IPS-NIHi11 (cell line): ENCODE measurements at regions not wholly inside any gene's neighbourhood (a gene's known extent, or its start where the extent isn't known, plus 50 kb on each side); places are given as distances from the start of the nearest gene placed in this dataset.
"Not testable (repeated sequence)": the region's sequence is repeated elsewhere in the genome, so short reads cannot be mapped to it uniquely, and the experiment has no call there.

ENCODE experiments used
- DNase-seq: peaks from one replicate; pipeline ENCODE4 v3.0.0; 2012; ENCODE audit warnings: mixed read lengths, low spot score

DNA sequence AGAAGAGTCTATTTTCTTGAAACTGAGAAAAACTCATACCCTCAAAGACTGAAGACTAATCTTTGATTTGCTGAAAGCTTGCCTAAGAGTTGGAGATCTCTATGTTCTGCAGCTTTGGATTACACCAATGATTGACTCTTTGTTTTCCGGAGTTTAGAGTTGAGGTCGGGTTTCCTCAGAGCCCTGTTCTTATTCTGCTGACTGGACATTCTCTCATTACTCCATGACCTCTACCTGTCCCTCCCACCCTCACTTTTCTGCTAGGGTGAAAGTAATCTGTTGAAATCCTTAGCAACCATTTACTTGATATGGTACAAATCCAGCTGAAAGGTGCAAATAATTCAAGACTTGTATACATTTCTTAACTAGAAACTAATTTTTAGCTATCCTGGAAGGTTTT, 421.5 kb upstream of the FRG1 start:
- DNase-seq: no peak

DNA sequence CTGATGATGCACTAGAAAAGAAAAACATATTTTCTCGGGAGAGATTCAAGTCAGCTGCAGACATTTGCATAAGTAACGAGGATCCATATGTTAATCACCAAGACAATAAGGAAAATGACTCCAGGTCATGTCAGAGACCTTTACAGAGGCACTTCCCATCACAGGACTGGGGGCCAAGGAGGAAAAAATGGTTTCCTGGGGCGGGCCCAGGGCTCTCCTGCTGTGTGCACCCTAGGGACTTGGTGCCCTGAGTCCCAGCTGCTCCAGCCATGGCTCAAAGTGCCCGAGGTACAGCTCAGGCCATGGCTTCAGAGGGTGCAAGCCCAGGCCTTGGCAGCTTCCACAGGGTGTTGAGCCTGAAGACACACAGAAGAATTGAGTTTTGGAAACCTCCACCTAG, 415.4 kb upstream of the FRG1 start:
- no peak for DNase-seq

DNA sequence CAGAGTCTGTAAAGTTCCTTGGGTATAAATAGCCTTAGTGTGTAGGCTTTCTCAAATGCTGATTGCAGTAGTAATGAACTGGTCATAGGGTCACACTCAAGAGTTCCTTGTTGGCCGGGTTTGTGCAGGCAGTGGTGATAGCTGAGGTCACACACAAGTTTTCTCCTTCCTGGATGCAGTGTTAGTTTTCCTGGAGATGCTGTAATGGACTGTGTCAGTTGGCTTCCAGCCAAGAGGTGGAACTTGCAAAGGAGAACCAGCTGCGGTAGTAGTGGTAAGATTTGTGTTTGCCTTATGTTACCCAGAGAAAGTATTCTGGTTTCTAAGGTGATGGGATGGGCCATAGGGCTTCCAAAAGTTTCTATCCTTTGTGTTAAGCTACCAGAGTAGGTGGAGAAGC, 409.8 kb upstream of the FRG1 start:
- no peak for DNase-seq

DNA sequence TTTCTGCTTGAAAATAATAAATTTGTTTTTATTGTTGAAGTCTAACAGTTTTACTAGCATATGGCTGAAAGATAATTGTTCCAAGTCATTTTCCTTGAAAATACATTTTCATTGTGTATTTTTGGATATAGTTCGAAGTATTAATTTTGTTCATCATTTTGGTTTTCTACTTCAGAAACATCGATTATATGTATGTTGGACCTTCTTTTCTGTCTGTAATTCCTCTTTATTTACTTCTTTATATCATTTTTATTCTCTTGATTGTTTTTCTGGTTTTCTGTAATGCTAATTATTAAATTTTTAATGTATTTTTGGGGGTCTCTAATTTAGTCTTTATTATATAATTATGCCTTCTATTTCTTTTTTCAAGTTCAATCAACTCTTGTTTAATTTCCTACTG, 407.1 kb upstream of the FRG1 start:
- DNase-seq: no peak

DNA sequence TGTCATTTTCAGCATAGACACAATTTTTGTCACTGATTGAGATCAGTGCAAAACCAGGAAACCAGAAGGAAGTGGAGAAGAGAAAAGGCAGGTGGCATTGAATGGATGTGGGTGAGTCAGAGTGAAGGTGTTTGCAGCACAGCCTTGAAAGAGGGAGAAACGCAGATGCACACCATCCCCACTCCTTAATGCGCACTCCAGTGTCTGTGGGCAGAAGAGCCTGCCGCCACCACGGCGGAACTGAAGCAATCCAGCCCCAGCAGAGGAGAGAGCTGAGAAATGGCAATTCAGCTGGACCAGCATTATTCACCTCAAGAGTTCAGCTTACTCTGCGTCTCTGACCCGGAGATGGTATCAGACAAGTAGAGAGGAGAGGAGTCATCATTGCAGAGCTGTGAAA, 393.1 kb upstream of the FRG1 start:
- DNase-seq: no peak

DNA sequence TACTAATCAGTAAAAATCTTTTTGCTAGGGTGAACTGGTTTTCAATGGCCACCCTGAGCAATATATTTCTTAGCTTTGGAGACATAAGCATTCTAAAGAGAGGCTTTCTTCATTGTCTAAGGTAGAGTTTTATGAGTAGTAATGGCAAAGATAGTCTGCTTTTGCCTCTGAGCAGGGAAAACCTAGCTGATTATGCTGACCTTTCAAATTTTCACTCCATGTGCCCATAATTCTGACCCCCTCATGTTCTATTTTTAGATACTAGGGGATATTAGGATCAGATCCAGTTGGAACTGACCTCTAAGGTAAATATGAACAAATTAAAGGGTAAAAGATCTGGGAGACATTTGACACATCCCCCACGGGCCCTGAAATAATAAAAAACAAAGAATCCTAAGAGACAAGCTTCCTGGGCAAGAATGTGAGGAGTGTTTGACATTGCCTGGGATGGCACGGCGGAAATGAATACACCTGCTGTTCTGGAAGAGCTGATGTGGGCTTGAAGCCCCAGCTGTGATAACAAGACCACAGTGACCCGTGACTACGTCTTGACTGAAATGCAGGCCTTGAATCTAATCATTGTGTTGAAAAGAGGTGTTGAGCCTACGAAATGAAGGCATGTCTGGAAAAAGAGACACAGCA, 392.1 kb upstream of the FRG1 start:
- DNase-seq: no peak

DNA sequence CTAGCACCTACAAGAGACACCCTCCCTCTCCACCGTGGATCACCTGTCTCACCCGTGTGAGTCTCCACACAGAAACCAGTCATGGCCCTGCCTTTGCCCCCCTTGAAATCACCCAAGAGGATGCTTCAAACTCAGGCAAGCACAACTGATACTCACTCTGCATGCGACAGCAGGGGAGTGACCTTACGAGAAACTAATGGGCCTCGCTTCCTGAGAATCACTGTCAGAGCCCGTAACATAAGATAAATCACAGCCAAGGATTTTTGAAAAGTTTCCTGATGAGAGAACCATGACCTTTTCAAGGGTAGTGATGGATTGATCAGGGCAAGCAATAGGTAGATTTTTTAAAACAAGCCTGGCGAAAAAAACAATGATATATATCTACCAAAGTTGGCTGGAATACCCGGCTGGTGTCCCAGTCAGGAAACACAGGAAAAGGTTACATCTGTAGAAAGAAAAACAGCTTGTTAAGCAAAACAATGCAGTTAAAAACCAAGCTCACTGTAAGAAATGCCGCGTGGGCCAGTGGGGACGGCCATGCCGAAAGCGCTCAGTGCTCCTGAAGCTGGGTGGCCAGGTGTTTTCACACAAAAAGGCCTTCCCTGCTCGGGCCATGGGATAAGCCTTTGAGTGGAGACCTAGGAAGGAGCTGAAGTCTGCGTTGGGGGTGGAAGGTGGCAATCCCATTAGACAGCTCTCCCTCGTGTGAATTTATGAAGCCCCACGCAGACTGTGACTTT, 388.6 kb upstream of the FRG1 start:
- not testable (repeated sequence) for DNase-seq

DNA sequence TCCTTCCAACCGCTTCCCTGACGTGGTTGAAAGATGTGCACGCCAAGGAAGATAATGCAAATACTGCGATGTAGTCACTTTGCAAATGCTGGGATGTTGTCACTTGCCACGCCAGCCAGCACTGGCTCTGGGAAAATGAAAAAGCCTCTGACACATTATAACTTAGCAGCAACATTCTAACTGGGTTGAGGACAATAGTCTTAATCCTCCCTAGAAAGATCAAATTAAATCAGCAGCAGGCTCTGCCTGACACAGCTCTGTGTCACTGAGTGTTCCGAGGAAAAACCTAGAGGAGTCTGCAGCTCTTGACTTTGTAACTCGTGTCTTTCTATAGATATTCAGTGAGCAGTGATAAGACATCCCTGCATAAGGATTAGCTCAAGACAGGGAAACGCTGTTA, 380.1 kb upstream of the FRG1 start:
- DNase-seq: not testable (repeated sequence)

DNA sequence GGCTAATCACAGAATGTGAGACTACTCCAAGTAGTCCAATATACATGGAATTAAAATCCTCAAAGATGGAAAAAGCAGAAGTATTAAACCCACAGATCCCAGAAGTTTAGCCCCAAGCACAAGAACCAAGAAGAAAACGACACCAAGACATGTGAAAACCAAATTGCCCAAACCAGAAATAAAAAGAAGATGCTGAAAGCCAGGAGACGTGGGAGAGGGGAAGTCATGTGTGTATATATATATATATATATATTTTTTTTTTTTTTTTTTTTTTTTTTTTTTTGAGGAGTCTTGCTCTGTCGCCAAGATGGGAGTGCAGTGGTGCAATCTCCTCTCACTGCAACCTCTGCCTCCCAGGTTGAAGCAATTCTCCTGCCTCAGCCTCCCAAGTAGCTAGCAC, 376.9 kb upstream of the FRG1 start:
- DNase-seq: not testable (repeated sequence)

DNA sequence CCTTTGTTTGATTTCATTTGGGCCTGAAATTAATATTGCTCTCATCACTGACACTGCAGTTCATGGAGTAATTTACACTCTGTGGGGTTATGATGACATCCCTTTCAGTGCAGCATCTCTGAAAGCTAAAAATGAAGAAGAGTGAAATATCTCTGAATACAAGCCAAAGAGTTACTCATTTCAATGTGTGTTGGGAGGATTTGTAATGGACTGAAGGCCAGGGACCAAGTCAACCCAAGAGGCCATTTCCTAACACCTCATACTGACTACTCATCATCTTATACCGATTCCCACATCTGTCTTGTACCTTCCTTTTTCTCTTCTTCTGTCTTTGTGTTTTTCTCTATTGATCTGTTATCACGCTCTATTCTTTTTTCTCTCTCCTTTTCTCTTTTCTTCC, 374.4 kb upstream of the FRG1 start:
- DNase-seq: not testable (repeated sequence)

DNA sequence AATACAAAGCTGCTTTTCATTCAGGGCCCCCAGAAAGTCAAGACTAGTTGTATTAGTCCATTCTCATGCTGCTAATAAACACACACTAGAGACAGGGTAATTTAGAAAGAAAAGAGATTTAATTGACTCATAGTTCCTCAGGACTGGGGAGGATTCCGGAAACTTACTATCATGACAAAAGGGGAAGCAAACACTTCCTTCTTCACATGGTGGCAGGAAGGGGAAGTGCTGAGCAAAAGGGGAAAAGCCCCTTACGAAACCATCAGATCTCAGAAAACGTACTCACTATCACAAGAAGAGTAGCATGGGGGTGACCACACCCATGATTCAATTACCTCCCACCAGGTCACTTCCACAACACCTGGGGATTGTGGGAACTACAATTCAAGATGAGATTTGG, 373.8 kb upstream of the FRG1 start:
- DNase-seq: not testable (repeated sequence)

DNA sequence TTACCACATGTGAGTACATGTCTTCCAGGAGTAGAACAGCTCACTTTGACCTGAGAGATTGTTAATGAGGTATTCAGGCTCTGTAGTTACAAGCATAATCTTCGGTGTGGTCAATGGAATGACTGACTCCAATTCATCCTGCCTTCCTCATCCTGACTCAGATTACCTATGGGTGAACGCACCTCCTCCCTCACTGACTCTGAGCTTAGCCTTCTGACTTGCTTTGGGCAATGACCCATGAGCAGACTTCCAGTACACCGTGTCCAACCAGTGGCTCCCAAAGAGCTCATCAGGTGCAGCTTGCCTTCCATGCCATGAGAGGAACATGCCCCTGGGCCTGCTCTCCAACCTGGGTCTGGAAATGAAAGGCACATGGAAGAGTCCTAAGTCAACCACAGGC, 361.0 kb upstream of the FRG1 start:
- DNase-seq: not testable (repeated sequence)

DNA sequence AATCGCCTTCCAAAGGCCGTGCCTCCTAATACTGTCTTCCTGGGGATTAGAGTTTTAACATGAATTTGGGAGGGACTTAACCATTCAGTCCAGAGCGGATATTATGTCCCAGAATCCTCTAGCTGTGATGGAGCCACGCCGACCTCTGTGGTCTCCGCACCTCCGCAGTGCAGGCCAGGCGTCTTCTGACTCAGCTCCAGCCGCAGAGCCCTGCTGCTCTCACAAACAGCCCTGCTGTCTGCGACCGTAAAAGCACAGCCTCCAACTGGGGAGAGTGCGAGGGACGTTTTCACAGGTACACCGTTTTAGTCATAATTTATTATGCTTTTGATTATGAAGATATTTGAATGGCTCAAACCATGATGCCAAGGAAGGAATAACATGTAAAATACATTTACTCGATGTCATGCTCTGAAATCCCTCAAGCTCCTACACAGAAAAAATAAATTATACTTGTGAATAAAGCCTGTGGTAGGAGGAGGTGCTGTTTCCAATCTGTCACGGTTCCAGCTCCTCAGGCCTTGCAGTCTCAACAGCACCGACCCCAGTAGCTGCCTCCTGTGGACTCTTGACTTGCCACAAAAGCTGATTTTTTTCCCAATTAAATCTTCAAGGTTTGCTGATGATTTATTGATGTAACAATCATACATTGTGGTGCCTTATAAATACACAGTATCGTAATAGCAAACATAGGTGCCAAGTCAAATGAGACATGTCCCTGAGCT, 353.6 kb upstream of the FRG1 start:
- not testable (repeated sequence) for DNase-seq

DNA sequence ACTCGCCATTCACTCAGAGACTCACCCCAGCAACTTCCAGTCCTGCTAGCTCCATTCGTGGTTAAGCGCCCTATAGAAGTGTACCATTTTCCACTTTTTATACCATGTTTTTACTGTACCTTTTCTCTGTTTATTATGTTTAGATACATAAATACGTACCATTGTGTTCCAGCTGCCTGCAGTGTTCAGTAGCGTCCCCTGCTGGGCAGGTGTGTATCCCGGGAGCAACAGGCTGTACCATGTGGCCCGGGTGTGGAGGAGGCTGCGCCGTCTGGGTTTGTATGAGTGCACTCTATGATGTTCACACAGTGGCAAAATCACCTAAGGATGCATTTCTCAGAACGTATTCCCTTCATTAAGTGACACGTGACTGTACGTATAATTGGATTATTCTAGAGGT, 351.5 kb upstream of the FRG1 start:
- DNase-seq: not testable (repeated sequence)

DNA sequence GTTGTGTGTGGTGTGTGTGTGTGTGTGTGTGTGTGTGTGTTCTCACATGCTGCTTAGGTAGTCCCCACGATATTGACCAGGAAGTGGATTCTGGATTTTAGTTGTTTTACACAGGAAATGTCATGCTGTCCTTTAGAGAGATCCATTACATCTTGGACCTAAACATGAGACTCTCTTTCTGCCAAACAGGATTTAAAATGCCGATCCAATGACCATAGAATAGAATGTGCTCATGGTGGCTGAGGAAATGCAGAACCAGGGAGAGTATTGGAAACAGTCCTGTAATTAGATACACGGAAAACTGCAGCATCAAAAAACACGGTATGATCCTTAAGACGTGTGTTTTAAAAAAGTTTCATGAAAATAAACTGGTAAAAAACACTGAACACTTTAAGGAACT, 347.8 kb upstream of the FRG1 start:
- DNase-seq: no peak

DNA sequence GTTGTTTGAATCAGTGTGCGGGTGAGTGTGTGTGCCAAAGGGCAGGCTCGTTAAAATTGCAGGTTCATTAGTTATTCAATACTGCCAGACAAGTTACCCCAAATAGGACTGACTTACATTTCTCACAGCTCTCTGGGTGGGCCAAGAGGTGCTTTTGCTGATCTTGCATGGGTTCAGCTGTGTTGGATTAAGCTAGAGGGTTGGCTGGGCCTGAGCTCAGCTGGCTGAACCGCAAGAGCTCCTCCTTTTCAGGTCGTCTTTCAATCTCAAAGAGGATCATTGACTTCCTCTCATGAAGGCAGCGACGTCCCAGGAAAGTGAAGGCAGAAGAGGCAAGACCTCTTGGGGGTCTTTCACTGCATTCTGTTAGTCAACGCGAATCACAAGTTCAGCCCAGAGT, 343.3 kb upstream of the FRG1 start:
- DNase-seq: no peak

DNA sequence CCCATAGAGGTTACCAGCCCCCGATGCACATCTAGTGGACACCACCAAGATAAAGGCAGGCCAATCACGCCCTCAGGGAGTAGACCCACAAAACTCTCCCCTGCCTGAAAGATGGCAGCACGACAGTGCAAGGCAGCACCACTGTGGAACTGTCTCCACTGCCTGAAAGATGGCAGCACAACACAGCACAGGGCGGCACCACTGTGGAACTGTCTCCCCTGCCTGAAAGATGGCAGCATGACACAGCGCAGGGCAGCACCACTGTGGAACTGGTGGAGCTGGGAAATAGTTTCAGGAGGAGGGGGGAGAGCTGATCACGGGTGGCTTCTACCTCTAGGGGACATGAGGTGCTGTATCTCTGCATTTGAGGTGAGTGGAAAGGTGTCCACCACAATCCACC, 340.4 kb upstream of the FRG1 start:
- no peak for DNase-seq

DNA sequence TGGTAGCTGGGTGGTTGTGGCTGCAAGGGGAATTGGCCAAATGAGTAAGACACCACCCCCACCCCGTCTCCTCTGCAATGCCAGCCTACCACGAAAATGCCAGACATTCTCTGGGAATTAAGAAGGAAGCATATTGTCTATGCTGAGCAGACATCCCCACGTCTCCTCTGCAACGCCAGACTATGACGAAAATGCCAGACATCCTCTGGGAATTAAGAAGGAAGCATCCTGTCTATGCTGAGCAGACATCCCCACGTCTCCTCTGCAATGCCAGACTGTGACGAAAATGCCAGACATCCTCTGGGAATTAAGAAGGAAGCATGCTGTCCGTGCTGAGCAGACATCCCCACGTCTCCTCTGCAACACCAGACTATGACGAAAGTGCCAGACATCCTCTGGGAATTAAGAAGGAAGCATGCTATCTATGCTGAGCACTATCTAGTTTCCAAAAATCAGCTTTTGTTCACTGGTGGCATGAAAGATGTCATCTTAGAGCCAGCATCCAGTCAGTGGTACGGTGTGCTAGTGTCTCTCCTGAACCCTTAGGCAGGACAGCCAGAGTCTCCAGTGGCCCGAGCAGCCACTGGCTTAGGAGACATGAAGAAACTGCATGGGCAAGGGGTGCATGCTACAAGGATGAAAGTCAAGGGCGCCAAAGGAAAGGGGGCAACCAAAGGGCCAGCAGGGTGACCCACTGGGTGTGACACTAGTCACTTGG, 339.8 kb upstream of the FRG1 start:
- no peak for DNase-seq

DNA sequence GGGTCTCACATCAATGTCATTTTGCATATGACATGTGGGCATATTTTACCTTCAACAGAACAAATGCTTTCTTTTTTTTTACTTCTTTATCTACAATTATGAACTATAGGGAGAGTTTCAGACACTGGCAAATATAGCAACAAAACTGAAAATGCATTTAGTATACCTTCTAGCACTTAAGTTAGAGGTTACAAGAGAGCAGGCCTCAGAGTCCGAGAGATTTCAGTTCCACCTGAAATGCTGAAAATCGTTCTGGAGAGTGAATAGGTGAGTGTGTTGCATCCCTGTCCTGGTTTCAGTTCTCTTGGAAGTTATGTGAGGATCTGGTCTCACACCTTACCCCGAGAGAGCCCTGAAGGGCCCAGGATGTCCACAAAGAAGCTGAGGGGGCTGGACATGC, 337.8 kb upstream of the FRG1 start:
- DNase-seq: not testable (repeated sequence)

DNA sequence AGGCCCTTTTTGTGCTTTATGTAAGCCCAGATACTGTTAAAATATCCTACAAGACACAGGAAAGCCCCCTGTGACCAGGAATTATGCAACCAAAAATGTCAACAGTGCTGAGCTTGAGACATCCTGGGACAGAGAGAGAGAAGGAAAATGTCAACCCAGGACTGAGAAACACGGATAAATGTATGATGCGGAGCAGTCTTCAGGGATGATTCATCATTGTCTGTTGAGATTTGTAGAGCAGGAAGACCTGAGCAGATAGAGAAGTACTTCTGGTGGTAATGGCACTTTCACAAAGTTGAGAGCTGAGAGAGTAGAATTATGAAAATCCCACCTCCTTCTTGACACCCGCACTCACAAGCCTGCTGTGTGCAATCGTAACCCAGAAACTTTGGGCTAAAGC, 330.1 kb upstream of the FRG1 start:
- not testable (repeated sequence) for DNase-seq

DNA sequence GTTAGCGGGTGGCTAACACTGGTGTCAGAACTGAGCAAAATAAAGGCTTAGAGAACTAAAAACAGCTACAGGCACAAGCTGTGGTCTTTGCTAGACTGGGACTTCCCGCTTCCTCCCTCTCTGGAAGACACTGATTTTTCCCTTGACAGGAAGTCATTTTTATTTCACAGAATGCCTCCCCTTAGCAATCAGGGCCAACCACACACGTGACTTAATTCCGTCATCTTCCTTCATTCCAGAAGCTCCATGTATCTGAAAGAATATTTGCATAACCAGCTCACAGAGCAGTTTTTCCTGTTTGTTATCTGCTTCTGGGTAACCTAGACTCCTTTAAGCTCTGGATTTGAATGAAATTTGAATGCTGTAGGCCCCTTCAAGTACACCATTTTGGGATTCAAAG, 327.5 kb upstream of the FRG1 start:
- no peak for DNase-seq

DNA sequence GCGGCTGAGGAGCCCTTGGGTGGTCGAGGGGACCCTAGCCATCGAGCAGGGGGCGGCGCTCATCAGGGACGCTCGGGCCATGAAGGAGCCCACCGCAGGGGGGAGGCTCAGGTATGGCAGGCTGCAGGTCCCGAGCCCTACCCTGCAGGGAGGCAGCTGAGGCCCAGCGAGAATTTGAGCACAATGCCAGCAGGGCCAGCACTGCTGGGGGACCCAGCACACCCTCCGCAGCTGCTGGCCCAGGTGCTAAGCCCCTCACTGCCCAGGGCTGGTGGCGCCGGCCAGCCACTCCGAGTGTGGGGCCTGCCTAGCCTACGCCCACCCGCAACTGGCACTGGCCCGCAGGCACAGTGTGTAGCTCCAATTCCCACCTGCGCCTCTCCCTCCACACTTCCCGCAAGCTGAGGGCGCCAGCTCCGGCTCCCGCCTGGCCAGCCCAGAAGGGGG, 325.4 kb upstream of the FRG1 start:
- DNase-seq: no peak

DNA sequence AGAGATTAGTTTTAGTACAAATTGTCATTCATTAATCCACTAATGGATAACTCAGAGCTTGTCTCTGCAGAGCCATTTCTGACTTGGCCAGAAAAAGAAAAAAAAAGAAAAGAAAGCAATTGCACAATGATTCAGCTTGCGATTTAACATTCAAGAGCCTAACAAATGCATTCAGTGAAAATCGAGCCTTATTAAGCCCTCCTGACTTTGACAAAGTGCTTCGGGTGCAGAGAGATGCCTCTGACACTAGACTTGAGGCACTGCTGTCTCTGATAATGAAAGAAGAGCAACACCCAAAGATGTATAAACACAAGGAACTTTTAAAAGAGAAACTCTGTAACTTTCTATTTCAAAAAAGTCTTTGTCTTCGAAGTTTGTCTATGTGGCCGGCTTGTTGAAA, 322.9 kb upstream of the FRG1 start:
- DNase-seq: not testable (repeated sequence)
